Activated CD8-positive, alpha-beta T cell treated with anti-CD3 and anti-CD28 coated beads for 36 hours (primary cell): ENCODE measurements at regions not wholly inside any gene's neighbourhood (a gene's known extent, or its start where the extent isn't known, plus 50 kb on each side); places are given as distances from the start of the nearest gene placed in this dataset.
"Not testable (repeated sequence)": the region's sequence is repeated elsewhere in the genome, so short reads cannot be mapped to it uniquely, and the experiment has no call there.

Experiments
- ATAC-seq: fragments of 200-7000 bp; cut with Tn5 transposase; one replicate; pipeline ENCODE4 v1.10.0; 2021; ENCODE audit warnings: mild to moderate bottlenecking, moderate library complexity
- CTCF ChIA-PET: fragments of 350-600 bp; sonication (Branson Sonifier 250); formaldehyde crosslinking; loops from one replicate; lab custom pipeline; 2021; ENCODE audit warnings: antibody characterized with exemption; lab: Charles Lee
- POLR2A ChIA-PET: fragments of 350-600 bp; sonication (Branson Sonifier 250); formaldehyde crosslinking; loops from one replicate; lab custom pipeline; 2021; ENCODE audit warnings: antibody characterized with exemption; lab: Charles Lee
- DNase-seq: peaks from one replicate; pipeline ENCODE4 v3.0.0-alpha.2; 2020
- H3K27ac Mint-ChIP-seq: one replicate; pipeline ENCODE4 v1.8.0; 2021; ENCODE audit warnings: mild to moderate bottlenecking, mixed read lengths
- H3K27me3 Mint-ChIP-seq: one replicate; pipeline ENCODE4 v1.8.0; 2021; ENCODE audit warnings: mixed read lengths
- H3K36me3 Mint-ChIP-seq: one replicate; pipeline ENCODE4 v1.8.0; 2021; ENCODE audit warnings: low read depth, mixed read lengths
- H3K4me1 Mint-ChIP-seq: one replicate; pipeline ENCODE4 v1.8.0; 2021; ENCODE audit warnings: low read depth, mixed read lengths
- H3K4me3 Mint-ChIP-seq: one replicate; pipeline ENCODE4 v1.8.0; 2021; ENCODE audit warnings: mild to moderate bottlenecking, moderate library complexity, mixed read lengths
- H3K9me3 Mint-ChIP-seq: one replicate; pipeline ENCODE4 v1.8.0; 2021; ENCODE audit warnings: mixed read lengths
- CTCF ChIP-seq: fragments of 200-600 bp; IDR thresholded peaks from one replicate; pipeline ENCODE4 v1.8.0; 2022; ENCODE audit warnings: antibody characterized with exemption, mild to moderate bottlenecking
- intact Hi-C: fragments of 100-400 bp; cut with micrococcal nuclease; formaldehyde crosslinking; loops from one replicate; pipeline ENCODE4 v1.10.0; 2022

GRCh38 chr5:153267506-153267905 lies 223.0 kb upstream of the GRIA1 start:
- intact Hi-C loops: no loop called here
- peaks cover 2% of the 10 kb centered on the region for H3K9me3 Mint-ChIP-seq
- H3K36me3 Mint-ChIP-seq: no peaks in the 10 kb centered on the region
- ATAC-seq: no peak
- no peaks in the 10 kb centered on the region for H3K27me3 Mint-ChIP-seq
- no peak overlapping the region for H3K27ac Mint-ChIP-seq
- ChIA-PET POLR2A (no interaction called here), CTCF (no interaction called here)
- H3K4me1 Mint-ChIP-seq: no peaks in the 10 kb centered on the region
- DNase-seq: no peak
- no peak overlapping the region for H3K4me3 Mint-ChIP-seq
- no peak for TF ChIP-seq CTCF

GRCh38 chr5:153275695-153276094 lies 214.8 kb upstream of the GRIA1 start:
- no peak for TF ChIP-seq CTCF
- H3K36me3 Mint-ChIP-seq: no peaks in the 10 kb centered on the region
- CTCF ChIA-PET: no interaction called here
- H3K4me1 Mint-ChIP-seq: no peaks in the 10 kb centered on the region
- intact Hi-C loops: no loop called here
- ATAC-seq (no peak), DNase-seq (no peak)
- no peaks in the 10 kb centered on the region for H3K27me3 Mint-ChIP-seq
- H3K4me3 Mint-ChIP-seq: no peak overlapping the region
- no peak overlapping the region for H3K27ac Mint-ChIP-seq
- peaks cover 5% of the 10 kb centered on the region for H3K9me3 Mint-ChIP-seq
- POLR2A ChIA-PET: no interaction called here

- no peak for TF ChIP-seq CTCF
- POLR2A ChIA-PET: no interaction called here
- ATAC-seq: no peak
- no peak overlapping the region for H3K27ac Mint-ChIP-seq
- no peaks in the 10 kb centered on the region for H3K4me1 Mint-ChIP-seq
- no peak overlapping the region for H3K4me3 Mint-ChIP-seq
- H3K9me3 Mint-ChIP-seq: peaks cover 4% of the 10 kb centered on the region
- H3K36me3 Mint-ChIP-seq: no peaks in the 10 kb centered on the region
- peak; percentile 15 for DNase-seq
- intact Hi-C loops: no loop called here
- CTCF ChIA-PET: no interaction called here
- H3K27me3 Mint-ChIP-seq: no peaks in the 10 kb centered on the region
Measured at GRCh38 chr5:153276151-153276550, 214.3 kb upstream of the GRIA1 start.

GRCh38 chr5:153296251-153296844 lies 194.1 kb upstream of the GRIA1 start:
- POLR2A ChIA-PET, H3K9me3 Mint-ChIP-seq, H3K36me3 Mint-ChIP-seq, DNase-seq, ATAC-seq, H3K4me3 Mint-ChIP-seq, H3K27ac Mint-ChIP-seq, H3K4me1 Mint-ChIP-seq, intact Hi-C loops, H3K27me3 Mint-ChIP-seq, CTCF ChIA-PET: not testable (repeated sequence)

GRCh38 chr5:153299891-153300290 lies 190.6 kb upstream of the GRIA1 start:
- Mint-ChIP-seq H3K36me3 (no peaks in the 10 kb centered on the region), H3K27ac (no peak overlapping the region), H3K4me3 (no peak overlapping the region), H3K27me3 (no peaks in the 10 kb centered on the region), H3K4me1 (no peaks in the 10 kb centered on the region), H3K9me3 (peaks cover 4% of the 10 kb centered on the region)
- DNase-seq (no peak), ATAC-seq (no peak)
- no peak for TF ChIP-seq CTCF
- POLR2A ChIA-PET: no interaction called here
- CTCF ChIA-PET: no interaction called here
- intact Hi-C loops: no loop called here

GRCh38 chr5:153308282-153308681 lies 182.2 kb upstream of the GRIA1 start:
- H3K36me3 Mint-ChIP-seq: no peaks in the 10 kb centered on the region
- intact Hi-C loops: no loop called here
- DNase-seq (no peak), ATAC-seq (no peak)
- no peaks in the 10 kb centered on the region for H3K4me1 Mint-ChIP-seq
- no peak for TF ChIP-seq CTCF
- CTCF ChIA-PET: no interaction called here
- no peaks in the 10 kb centered on the region for H3K27me3 Mint-ChIP-seq
- H3K27ac Mint-ChIP-seq: no peak overlapping the region
- peaks cover 7% of the 10 kb centered on the region for H3K9me3 Mint-ChIP-seq
- no peak overlapping the region for H3K4me3 Mint-ChIP-seq
- POLR2A ChIA-PET: no interaction called here
